ENCODE measurements at regions not wholly inside any gene's neighbourhood (a gene's known extent, or its start where the extent isn't known, plus 50 kb on each side); places are given as distances from the start of the nearest gene placed in this dataset.

GRCh38 chr21:16674949-16675348 is 837.9 kb upstream of the CXADR start:
- TF ChIP-seq, protein P1, sequence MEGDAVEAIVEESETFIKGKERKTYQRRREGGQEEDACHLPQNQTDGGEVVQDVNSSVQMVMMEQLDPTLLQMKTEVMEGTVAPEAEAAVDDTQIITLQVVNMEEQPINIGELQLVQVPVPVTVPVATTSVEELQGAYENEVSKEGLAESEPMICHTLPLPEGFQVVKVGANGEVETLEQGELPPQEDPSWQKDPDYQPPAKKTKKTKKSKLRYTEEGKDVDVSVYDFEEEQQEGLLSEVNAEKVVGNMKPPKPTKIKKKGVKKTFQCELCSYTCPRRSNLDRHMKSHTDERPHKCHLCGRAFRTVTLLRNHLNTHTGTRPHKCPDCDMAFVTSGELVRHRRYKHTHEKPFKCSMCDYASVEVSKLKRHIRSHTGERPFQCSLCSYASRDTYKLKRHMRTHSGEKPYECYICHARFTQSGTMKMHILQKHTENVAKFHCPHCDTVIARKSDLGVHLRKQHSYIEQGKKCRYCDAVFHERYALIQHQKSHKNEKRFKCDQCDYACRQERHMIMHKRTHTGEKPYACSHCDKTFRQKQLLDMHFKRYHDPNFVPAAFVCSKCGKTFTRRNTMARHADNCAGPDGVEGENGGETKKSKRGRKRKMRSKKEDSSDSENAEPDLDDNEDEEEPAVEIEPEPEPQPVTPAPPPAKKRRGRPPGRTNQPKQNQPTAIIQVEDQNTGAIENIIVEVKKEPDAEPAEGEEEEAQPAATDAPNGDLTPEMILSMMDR (conservative IDR thresholded peaks at IDR 0.05; ENCODE audit: low read depth in 2 of 2): no peak
- TF ChIP-seq STAT1 (IDR thresholded peaks at IDR 0.05; ENCODE audit: unreplicated experiment) (no peak), POLR2AphosphoS5 (IDR thresholded peaks at IDR 0.05; ENCODE audit: low read depth) (no peak), EZH2 (IDR thresholded peaks at IDR 0.05; ENCODE audit: low read depth, unreplicated experiment) (no peak), CREB1 (CRISPR knock-in tag; IDR thresholded peaks at IDR 0.05; ENCODE audit: low read depth) (no peak), JUNB (IDR thresholded peaks at IDR 0.05; ENCODE audit: unreplicated experiment) (no peak), EZH2phosphoT487 (IDR thresholded peaks at IDR 0.05; ENCODE audit: unreplicated experiment) (no peak)
- TF ChIP-seq, protein P2, sequence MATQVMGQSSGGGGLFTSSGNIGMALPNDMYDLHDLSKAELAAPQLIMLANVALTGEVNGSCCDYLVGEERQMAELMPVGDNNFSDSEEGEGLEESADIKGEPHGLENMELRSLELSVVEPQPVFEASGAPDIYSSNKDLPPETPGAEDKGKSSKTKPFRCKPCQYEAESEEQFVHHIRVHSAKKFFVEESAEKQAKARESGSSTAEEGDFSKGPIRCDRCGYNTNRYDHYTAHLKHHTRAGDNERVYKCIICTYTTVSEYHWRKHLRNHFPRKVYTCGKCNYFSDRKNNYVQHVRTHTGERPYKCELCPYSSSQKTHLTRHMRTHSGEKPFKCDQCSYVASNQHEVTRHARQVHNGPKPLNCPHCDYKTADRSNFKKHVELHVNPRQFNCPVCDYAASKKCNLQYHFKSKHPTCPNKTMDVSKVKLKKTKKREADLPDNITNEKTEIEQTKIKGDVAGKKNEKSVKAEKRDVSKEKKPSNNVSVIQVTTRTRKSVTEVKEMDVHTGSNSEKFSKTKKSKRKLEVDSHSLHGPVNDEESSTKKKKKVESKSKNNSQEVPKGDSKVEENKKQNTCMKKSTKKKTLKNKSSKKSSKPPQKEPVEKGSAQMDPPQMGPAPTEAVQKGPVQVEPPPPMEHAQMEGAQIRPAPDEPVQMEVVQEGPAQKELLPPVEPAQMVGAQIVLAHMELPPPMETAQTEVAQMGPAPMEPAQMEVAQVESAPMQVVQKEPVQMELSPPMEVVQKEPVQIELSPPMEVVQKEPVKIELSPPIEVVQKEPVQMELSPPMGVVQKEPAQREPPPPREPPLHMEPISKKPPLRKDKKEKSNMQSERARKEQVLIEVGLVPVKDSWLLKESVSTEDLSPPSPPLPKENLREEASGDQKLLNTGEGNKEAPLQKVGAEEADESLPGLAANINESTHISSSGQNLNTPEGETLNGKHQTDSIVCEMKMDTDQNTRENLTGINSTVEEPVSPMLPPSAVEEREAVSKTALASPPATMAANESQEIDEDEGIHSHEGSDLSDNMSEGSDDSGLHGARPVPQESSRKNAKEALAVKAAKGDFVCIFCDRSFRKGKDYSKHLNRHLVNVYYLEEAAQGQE (IDR thresholded peaks at IDR 0.05; ENCODE audit: unreplicated experiment): no peak
- TF ChIP-seq, protein P3, sequence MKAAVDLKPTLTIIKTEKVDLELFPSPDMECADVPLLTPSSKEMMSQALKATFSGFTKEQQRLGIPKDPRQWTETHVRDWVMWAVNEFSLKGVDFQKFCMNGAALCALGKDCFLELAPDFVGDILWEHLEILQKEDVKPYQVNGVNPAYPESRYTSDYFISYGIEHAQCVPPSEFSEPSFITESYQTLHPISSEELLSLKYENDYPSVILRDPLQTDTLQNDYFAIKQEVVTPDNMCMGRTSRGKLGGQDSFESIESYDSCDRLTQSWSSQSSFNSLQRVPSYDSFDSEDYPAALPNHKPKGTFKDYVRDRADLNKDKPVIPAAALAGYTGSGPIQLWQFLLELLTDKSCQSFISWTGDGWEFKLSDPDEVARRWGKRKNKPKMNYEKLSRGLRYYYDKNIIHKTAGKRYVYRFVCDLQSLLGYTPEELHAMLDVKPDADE (IDR thresholded peaks at IDR 0.05): no peak

All from GM23338 (cell line).